Astrocyte (in vitro differentiated cells and primary cell): ENCODE measurements at regions not wholly inside any gene's neighbourhood (a gene's known extent, or its start where the extent isn't known, plus 50 kb on each side); places are given as distances from the start of the nearest gene placed in this dataset.
A peak's percentile ranks its signal among the peaks of the same experiment; 100 is the strongest.
"Not testable (repeated sequence)": the region's sequence is repeated elsewhere in the genome, so short reads cannot be mapped to it uniquely, and the experiment has no call there.

Experiments
- DNase-seq: peaks from one replicate; pipeline ENCODE4 v3.0.0-alpha.2; 2010; ENCODE audit warnings: low read depth
- FAIRE-seq: peaks from 2 replicates; lab custom pipeline; 2011; peaks lifted over from hg19 to GRCh38; lab: Jason Lieb, UNC
- H2AFZ ChIP-seq: 2 replicates; pipeline ENCODE4 v1.6.0; 2012; ENCODE audit warnings: low read depth, low read length, inconsistent platforms
- H3K27ac ChIP-seq: 2 replicates; pipeline ENCODE4 v1.5.1; 2011; ENCODE audit warnings: low read depth, low read length, inconsistent platforms
- H3K27me3 ChIP-seq: 2 replicates; pipeline ENCODE4 v1.6.0; 2011; ENCODE audit warnings: low read length, inconsistent platforms; ENCODE audit not compliant: insufficient read depth
- H3K36me3 ChIP-seq: 2 replicates; pipeline ENCODE4 v1.5.1; 2011; ENCODE audit warnings: low read length, inconsistent platforms; ENCODE audit not compliant: insufficient read depth
- H3K4me1 ChIP-seq: 2 replicates; pipeline ENCODE4 v1.5.1; 2011; ENCODE audit warnings: low read length, inconsistent platforms; ENCODE audit not compliant: insufficient read depth
- H3K4me2 ChIP-seq: 2 replicates; pipeline ENCODE4 v1.6.0; 2012; ENCODE audit warnings: low read length, inconsistent platforms
- H3K4me3 ChIP-seq: 2 replicates; pipeline ENCODE4 v1.5.1; 2011; ENCODE audit warnings: low read depth, mild to moderate bottlenecking, low read length, inconsistent platforms; ENCODE audit not compliant: insufficient read depth
- H3K79me2 ChIP-seq: 2 replicates; pipeline ENCODE4 v1.6.0; 2012; ENCODE audit warnings: mild to moderate bottlenecking, low read length, inconsistent platforms; ENCODE audit not compliant: insufficient read depth
- H3K9ac ChIP-seq: 2 replicates; pipeline ENCODE4 v1.6.0; 2012; ENCODE audit warnings: mild to moderate bottlenecking, low read length, inconsistent platforms
- H3K9me3 ChIP-seq: 2 replicates; pipeline ENCODE4 v1.5.1; 2012; ENCODE audit warnings: low read depth, mild to moderate bottlenecking, low read length, inconsistent platforms; ENCODE audit not compliant: insufficient read depth
- H4K20me1 ChIP-seq: 2 replicates; pipeline ENCODE4 v1.6.0; 2012; ENCODE audit warnings: low read length, inconsistent platforms; ENCODE audit not compliant: insufficient read depth
- H3K27ac Mint-ChIP-seq: one replicate; pipeline ENCODE4 v1.8.0; 2021; ENCODE audit warnings: mild to moderate bottlenecking, mixed read lengths; ENCODE audit not compliant: unreplicated experiment
- H3K27me3 Mint-ChIP-seq: one replicate; pipeline ENCODE4 v1.8.0; 2021; ENCODE audit warnings: low read depth, mixed read lengths; ENCODE audit not compliant: unreplicated experiment
- H3K36me3 Mint-ChIP-seq: one replicate; pipeline ENCODE4 v1.8.0; 2021; ENCODE audit warnings: low read depth, mixed read lengths; ENCODE audit not compliant: unreplicated experiment
- H3K4me1 Mint-ChIP-seq: one replicate; pipeline ENCODE4 v1.8.0; 2021; ENCODE audit warnings: low read depth, mixed read lengths; ENCODE audit not compliant: unreplicated experiment
- H3K4me3 Mint-ChIP-seq: one replicate; pipeline ENCODE4 v1.8.0; 2021; ENCODE audit warnings: mild to moderate bottlenecking, moderate library complexity, mixed read lengths; ENCODE audit not compliant: unreplicated experiment
- H3K9me3 Mint-ChIP-seq: one replicate; pipeline ENCODE4 v1.8.0; 2021; ENCODE audit warnings: mild to moderate bottlenecking, mixed read lengths; ENCODE audit not compliant: unreplicated experiment

- not testable (repeated sequence) for H3K79me2 ChIP-seq, H3K27me3 ChIP-seq, H4K20me1 ChIP-seq, H3K4me1 ChIP-seq, H2AFZ ChIP-seq, H3K4me3 ChIP-seq, H3K4me1 Mint-ChIP-seq, H3K27ac ChIP-seq, DNase-seq, H3K4me3 Mint-ChIP-seq, H3K9me3 ChIP-seq, H3K9ac ChIP-seq, H3K36me3 ChIP-seq, H3K27me3 Mint-ChIP-seq, H3K36me3 Mint-ChIP-seq, H3K4me2 ChIP-seq, H3K27ac Mint-ChIP-seq, FAIRE-seq
- peaks cover 13% of the 10 kb centered on the region for H3K9me3 Mint-ChIP-seq
Measured at GRCh38 chr16:46396883-46397270, 224.3 kb downstream of the SHCBP1 start.

GRCh38 chr16:46396131-46396882, 224.9 kb downstream of the SHCBP1 start:
- not testable (repeated sequence) for H3K4me1 Mint-ChIP-seq, FAIRE-seq, H3K4me3 Mint-ChIP-seq

GRCh38 chr16:46395391-46395921, 225.7 kb downstream of the SHCBP1 start:
- H3K4me1 ChIP-seq, H3K4me3 Mint-ChIP-seq, H3K9ac ChIP-seq, H3K79me2 ChIP-seq, H4K20me1 ChIP-seq, FAIRE-seq, H3K36me3 Mint-ChIP-seq, H3K27ac Mint-ChIP-seq, H3K27me3 Mint-ChIP-seq, H3K27me3 ChIP-seq, H3K36me3 ChIP-seq, H3K9me3 ChIP-seq, H3K4me1 Mint-ChIP-seq, H3K4me2 ChIP-seq, H2AFZ ChIP-seq, H3K27ac ChIP-seq: not testable (repeated sequence)
- peak; percentile 22 for DNase-seq
- H3K9me3 Mint-ChIP-seq, result peaks cover 17% of the 10 kb centered on the region
- H3K4me3 ChIP-seq, result peak overlapping the region; percentile 17

More at GRCh38 chr16:46396131-46396882, 224.9 kb downstream of the SHCBP1 start:
- H4K20me1 ChIP-seq, H3K36me3 Mint-ChIP-seq, H2AFZ ChIP-seq, H3K27ac Mint-ChIP-seq, H3K79me2 ChIP-seq, H3K27me3 Mint-ChIP-seq, H3K27ac ChIP-seq, H3K9me3 ChIP-seq, H3K4me3 ChIP-seq, H3K36me3 ChIP-seq, H3K9ac ChIP-seq, H3K4me1 ChIP-seq, H3K4me2 ChIP-seq, H3K27me3 ChIP-seq: not testable (repeated sequence)
- peaks cover 14% of the 10 kb centered on the region for H3K9me3 Mint-ChIP-seq
- DNase-seq, result peak; percentile 29

GRCh38 chr16:46394963-46395362, 226.2 kb downstream of the SHCBP1 start:
- H3K36me3 Mint-ChIP-seq, H3K4me1 ChIP-seq, DNase-seq, H3K36me3 ChIP-seq, H3K4me3 Mint-ChIP-seq, FAIRE-seq, H3K27ac Mint-ChIP-seq, H3K27me3 Mint-ChIP-seq, H3K9ac ChIP-seq, H2AFZ ChIP-seq, H3K4me1 Mint-ChIP-seq, H3K27me3 ChIP-seq, H3K79me2 ChIP-seq, H3K4me3 ChIP-seq, H3K4me2 ChIP-seq, H4K20me1 ChIP-seq, H3K27ac ChIP-seq, H3K9me3 ChIP-seq: not testable (repeated sequence)
- H3K9me3 Mint-ChIP-seq, result peaks cover 17% of the 10 kb centered on the region

GRCh38 chr16:46394149-46394548, 227.0 kb downstream of the SHCBP1 start:
- H3K9me3 Mint-ChIP-seq, result peaks cover 17% of the 10 kb centered on the region
- H3K4me2 ChIP-seq, DNase-seq, FAIRE-seq, H3K27ac ChIP-seq, H3K4me1 ChIP-seq, H3K4me3 ChIP-seq, H3K9ac ChIP-seq, H3K36me3 Mint-ChIP-seq, H2AFZ ChIP-seq, H3K4me3 Mint-ChIP-seq, H3K36me3 ChIP-seq, H3K79me2 ChIP-seq, H3K27me3 Mint-ChIP-seq, H3K4me1 Mint-ChIP-seq, H4K20me1 ChIP-seq, H3K27me3 ChIP-seq, H3K27ac Mint-ChIP-seq: not testable (repeated sequence)
- peaks cover 12% of the 10 kb centered on the region for H3K9me3 ChIP-seq
